Heart left ventricle (tissue), 16 donors: ENCODE measurements at regions not wholly inside any gene's neighbourhood (a gene's known extent, or its start where the extent isn't known, plus 50 kb on each side); places are given as distances from the start of the nearest gene placed in this dataset.
"Not testable (repeated sequence)": the region's sequence is repeated elsewhere in the genome, so short reads cannot be mapped to it uniquely, and the experiment has no call there.

ENCODE experiments used
- ATAC-seq, 4 donors: fragments of 200-7000 bp; cut with Tn5 transposase; one replicate each; pipeline ENCODE4 v1.9.1; 2020 to 2022; ENCODE audit warnings: moderate library complexity in 4 of 4, mild to moderate bottlenecking in 3 of 4, moderate number of reproducible peaks in 1 of 4
- DNase-seq, 5 donors: peaks; one replicate each; pipeline ENCODE4 v3.0.0-alpha.2; 2020
- H3K27ac ChIP-seq, 12 donors: fragments of 200-600 bp; sonication (generic) in 4 of 12; one replicate each; pipeline versions ENCODE4 v1.5.0 to v1.8.0; 2016 to 2022; ENCODE audit warnings: mild to moderate bottlenecking in 2 of 12
- H3K27me3 ChIP-seq, 9 donors: fragments of 200-600 bp; sonication (generic) in 2 of 9; one replicate each; pipeline versions ENCODE4 v1.5.1 to v1.8.0; 2016 to 2022; ENCODE audit warnings: mild to moderate bottlenecking in 3 of 9
- H3K36me3 ChIP-seq, 9 donors: fragments of 200-600 bp; sonication (generic) in 2 of 9; one replicate each; pipeline versions ENCODE4 v1.5.0 to v1.8.0; 2018 to 2022; ENCODE audit warnings: mild to moderate bottlenecking in 2 of 9
- H3K4me1 ChIP-seq, 12 donors: fragments of 200-600 bp; sonication (generic) in 4 of 12; one replicate each; pipeline versions ENCODE4 v1.5.0 to v1.8.0; 2016 to 2022; ENCODE audit warnings: mild to moderate bottlenecking in 3 of 12
- H3K4me3 ChIP-seq, 12 donors: fragments of 200-600 bp; sonication (generic) in 4 of 12; one replicate each; pipeline versions ENCODE4 v1.5.0 to v1.8.0; 2017 to 2022; ENCODE audit warnings: mild to moderate bottlenecking in 9 of 12, moderate library complexity in 4 of 12
- H3K9me3 ChIP-seq, 12 donors: fragments of 200-600 bp; sonication (generic) in 4 of 12; one replicate each; pipeline versions ENCODE4 v1.5.0 to v1.8.0; 2016 to 2022; ENCODE audit warnings: mild to moderate bottlenecking in 1 of 12
- CTCF ChIP-seq, 12 donors: fragments of 200-600 bp; sonication (generic) in 4 of 12; IDR thresholded peaks; one replicate each; pipeline versions ENCODE4 v1.5.0 to v1.8.0; 2018 to 2022; ENCODE audit warnings: antibody characterized with exemption in 12 of 12, mild to moderate bottlenecking in 5 of 12
- POLR2A ChIP-seq, 2 donors: fragments of 450-650 bp; IDR thresholded peaks; one replicate each; pipeline ENCODE4 v1.6.1; 2017; ENCODE audit warnings: antibody characterized with exemption in 2 of 2, mild to moderate bottlenecking in 2 of 2, moderate library complexity in 2 of 2
- WGBS, 4 donors: extraction: QIAGEN DNeasy Blood & Tissue Kit in 2 of 4; methylation state at CpG; one replicate each; pipeline versions ENCODE4 v1.1.5 to v1.1.7; 2013 to 2018; 5-methylcytosine and 5-hydroxymethylcytosine counted together
- intact Hi-C, 10 donors: fragments of 100-400 bp; cut with DNase I; formaldehyde crosslinking; loops; one replicate each; pipeline versions ENCODE4 v1.11.1 to v1.14.2; 2022
- donor health status: ischemic (EF 13 %, LVEDD 7.1; RV severe dilation, severe dysfunction).
- donor health status: healthy with polysubstance abuse.
- donor health status: DM: no; HTN: yes; CAD: no.
- donor health status: DM: no; HTN: no; CAD: no.
- donor health status: ischemic (EF 25% LVEDD 6.9; RV normal size, moderate dysfunction).
- donor health status: ischemic (EF 25% LVEDD 5.7; RV mildly dilated, moderate dysfunction).
- donor health status: healthy.
- donor health status: DM: yes; HTN: yes; CAD: no.
- donor health status: ischemic (EF 35%, LVEDD 5.7; RV mildly dilated, moderate dysfunction).
- donor health status: nonischemic (EF 11% LVEDD 7.7; RV severe dilation, severe dysfunction).
- donor health status: DM: yes; HTN: yes; CAD: no.
- donor health status: PGD.
- donor health status: ischemic (EF 29% LVEDD 5.4; RV normal size, mild dysfunction).
- donor health status: nonischemic (EF 23%, LVEDD 6.1; RV moderate dilation, normal function).

GRCh38 chr2:242012956-242013764, 143.6 kb downstream of the RTP5 start:
- intact Hi-C loops, result no loop called here

DNA sequence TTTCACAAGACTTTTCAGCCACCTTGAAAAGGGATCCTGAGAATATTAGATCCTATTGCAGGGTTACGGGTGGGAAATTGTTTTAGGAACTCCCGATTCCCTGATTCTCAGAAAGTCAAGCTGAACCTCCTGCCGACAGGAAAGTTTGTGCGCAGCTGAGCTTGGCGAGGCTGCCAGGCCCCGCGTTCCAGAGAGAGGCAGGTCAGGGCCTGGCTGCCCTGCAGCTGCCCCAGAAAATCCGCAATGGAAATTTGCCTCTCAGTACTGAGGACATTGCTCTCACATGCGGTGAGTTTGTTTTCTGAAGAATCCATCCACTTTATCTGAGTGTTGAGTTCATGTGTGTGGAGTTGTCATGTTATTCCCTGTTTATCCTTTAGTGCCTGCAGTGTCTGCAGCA, 144.2 kb downstream of the RTP5 start:
- no peaks in the 10 kb centered on the region for H3K27me3 ChIP-seq
- no peaks in the 10 kb centered on the region for H3K4me1 ChIP-seq
- intact Hi-C loops, result no loop called here
- DNase-seq (no peak), ATAC-seq (no peak)
- no peaks in the 10 kb centered on the region for H3K9me3 ChIP-seq
- no peak overlapping the region for H3K4me3 ChIP-seq
- 74 to 84% (median 77%) methylated on average over 9 of the region's 9 CpGs for WGBS, 4 donors
- H3K27ac ChIP-seq, result no peak overlapping the region
- H3K36me3 ChIP-seq, result no peaks in the 10 kb centered on the region
- TF ChIP-seq POLR2A (IDR thresholded peaks at IDR 0.05), result no peak
- TF ChIP-seq CTCF (IDR thresholded peaks at IDR 0.05), result no peak

More at GRCh38 chr2:242012956-242013764, 143.6 kb downstream of the RTP5 start:
- H3K4me3 ChIP-seq, result no peak overlapping the region
- no peaks in the 10 kb centered on the region for H3K27me3 ChIP-seq
- TF ChIP-seq POLR2A (IDR thresholded peaks at IDR 0.05) (no peak), CTCF (IDR thresholded peaks at IDR 0.05) (no peak)
- H3K36me3 ChIP-seq, result no peaks in the 10 kb centered on the region
- WGBS, 4 donors, result 76 to 86% (median 82%) methylated on average over 30 to 44 of the region's 44 CpGs
- H3K9me3 ChIP-seq, result no peaks in the 10 kb centered on the region
- H3K27ac ChIP-seq, result no peak overlapping the region
- peak in 1 of 4 donors; percentile 15 for ATAC-seq
- DNase-seq, result no peak
- H3K4me1 ChIP-seq, result no peaks in the 10 kb centered on the region

- TF ChIP-seq CTCF (IDR thresholded peaks at IDR 0.05) (no peak), POLR2A (IDR thresholded peaks at IDR 0.05) (no peak)
- no peaks in the 10 kb centered on the region for H3K27me3 ChIP-seq
- no peaks in the 10 kb centered on the region for H3K4me1 ChIP-seq
- 77 to 89% (median 81%) methylated on average over 9 to 10 of the region's 10 CpGs for WGBS, 4 donors
- no peaks in the 10 kb centered on the region for H3K36me3 ChIP-seq
- intact Hi-C loops, result no loop called here
- DNase-seq (no peak), ATAC-seq (peak in 1 of 4 donors; percentile 33)
- no peaks in the 10 kb centered on the region for H3K9me3 ChIP-seq
- H3K27ac ChIP-seq, result no peak overlapping the region
- no peak overlapping the region for H3K4me3 ChIP-seq
These were observed 145.9 kb downstream of the RTP5 start for GRCh38 chr2:242015108-242016065.

DNA sequence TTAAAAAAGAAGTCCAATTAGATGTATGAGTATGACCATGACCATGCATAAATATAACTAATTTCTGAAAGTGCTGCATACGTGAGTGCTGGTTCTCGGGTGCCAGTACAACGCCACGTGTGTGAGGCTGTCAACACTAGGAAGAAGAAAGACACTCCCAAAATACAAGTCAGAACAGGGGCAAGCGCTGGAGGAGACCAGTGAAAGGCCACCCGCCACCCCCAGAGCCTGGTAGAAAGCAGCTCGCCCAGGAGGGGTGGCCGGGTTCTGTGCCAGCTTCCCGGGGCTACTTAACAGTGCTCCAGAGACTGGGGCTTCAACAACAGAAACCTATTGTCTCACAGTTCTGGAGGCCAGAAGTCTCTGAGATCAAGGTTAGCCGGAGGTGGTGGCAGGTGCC, 147.6 kb downstream of the RTP5 start:
- Histone ChIP-seq H3K27ac (no peak overlapping the region), H3K36me3 (no peaks in the 10 kb centered on the region), H3K4me1 (no peaks in the 10 kb centered on the region), H3K4me3 (no peak overlapping the region), H3K9me3 (no peaks in the 10 kb centered on the region), H3K27me3 (no peaks in the 10 kb centered on the region)
- DNase-seq (no peak), ATAC-seq (no peak)
- TF ChIP-seq POLR2A (IDR thresholded peaks at IDR 0.05) (no peak), CTCF (IDR thresholded peaks at IDR 0.05) (no peak)
- 81 to 90% (median 87%) methylated on average over 9 to 10 of the region's 10 CpGs for WGBS, 4 donors
- intact Hi-C loops, result no loop called here

DNA sequence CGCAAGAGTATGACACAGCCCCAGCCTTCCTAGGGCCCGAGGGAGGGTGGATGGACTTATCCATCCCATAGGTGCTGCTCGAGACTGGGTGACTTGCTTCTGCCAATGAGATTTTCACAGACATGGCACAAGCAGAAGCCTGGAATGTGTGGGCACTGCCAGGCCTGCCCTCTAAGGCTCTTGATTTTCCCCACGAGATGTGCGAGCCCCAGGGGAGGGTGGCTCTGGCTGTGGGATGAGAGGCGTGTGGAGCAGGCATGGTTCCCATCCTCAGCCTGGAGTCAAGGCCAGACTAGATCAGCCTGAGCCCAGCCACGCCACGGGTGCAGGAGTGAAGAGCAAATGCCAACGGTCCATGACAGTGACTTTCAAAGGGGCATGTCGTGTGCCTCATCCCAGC, 148.9 kb downstream of the RTP5 start:
- not testable (repeated sequence) for H3K4me3 ChIP-seq, DNase-seq
- 80 to 85% (median 83%) methylated on average over 9 to 10 of the region's 10 CpGs for WGBS, 4 donors

More for the DNA sequence above, 148.9 kb downstream of the RTP5 start:
- H3K9me3 ChIP-seq, ATAC-seq, H3K27me3 ChIP-seq, H3K27ac ChIP-seq, H3K4me1 ChIP-seq, intact Hi-C loops, H3K36me3 ChIP-seq: not testable (repeated sequence)
